Fibroblast of peridontal ligament (primary cell): ENCODE measurements at regions not wholly inside any gene's neighbourhood (a gene's known extent, or its start where the extent isn't known, plus 50 kb on each side); places are given as distances from the start of the nearest gene placed in this dataset.

Experiments used
- DNase-seq: peaks from one replicate; pipeline ENCODE4 v3.0.0-alpha.2; 2010; ENCODE audit errors: extremely low read depth

DNA sequence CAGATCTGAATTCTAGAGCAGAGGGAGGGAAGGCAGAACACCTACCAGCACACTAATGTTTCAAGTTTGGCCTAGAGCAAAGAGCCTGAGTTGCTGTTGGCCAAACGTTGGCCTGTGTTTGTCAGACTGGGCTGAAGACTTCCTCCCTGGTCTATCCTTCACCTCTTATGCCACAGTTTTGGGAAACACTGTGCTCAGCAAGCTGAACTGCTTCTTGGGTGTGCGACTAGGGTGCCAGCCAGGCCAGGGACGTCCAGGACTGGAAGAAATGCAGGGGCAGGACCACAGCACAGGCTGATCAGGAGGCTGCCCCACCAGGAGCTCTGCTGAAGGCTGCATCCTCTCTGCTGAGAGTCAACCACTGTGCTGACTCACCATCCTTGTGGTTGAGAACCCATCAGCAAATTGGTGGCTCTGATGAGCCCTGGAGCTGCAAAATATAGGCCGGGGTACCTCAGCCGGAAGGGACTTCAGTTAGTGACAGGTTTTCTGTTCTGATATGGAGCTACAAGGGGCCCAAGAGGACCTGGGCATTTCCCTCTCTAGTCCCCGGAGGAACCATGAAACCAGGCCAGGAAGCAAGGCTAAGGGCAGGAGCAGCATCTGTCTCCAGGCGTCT, 131.6 kb upstream of the RASGRP1 start:
- peak; percentile 42 for DNase-seq

- no peak for DNase-seq
Measured at GRCh38 chr15:38696790-38697495, 132.3 kb upstream of the RASGRP1 start.

DNA sequence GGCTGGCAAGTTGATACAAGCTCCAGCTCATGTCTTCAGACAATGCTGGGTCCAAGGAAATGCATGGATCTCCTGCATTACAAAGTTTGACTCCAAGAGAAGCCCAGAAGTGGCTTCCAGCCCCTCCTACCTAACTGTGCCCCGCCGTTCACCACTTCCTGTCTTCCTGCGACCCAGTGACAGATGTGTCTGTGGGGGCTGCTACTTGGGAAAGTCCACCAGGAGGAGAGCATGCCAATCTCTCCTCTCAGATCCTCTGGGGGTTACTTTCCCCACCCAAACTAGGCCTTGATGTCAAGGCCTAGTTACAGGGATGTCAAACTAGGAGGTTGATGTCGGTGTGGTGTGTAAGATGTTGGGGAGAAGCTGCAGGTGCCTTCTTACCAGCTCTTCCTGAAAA, 133.6 kb upstream of the RASGRP1 start:
- DNase-seq = no peak

GRCh38 chr15:38699633-38700230, 135.1 kb upstream of the RASGRP1 start:
- DNase-seq = peak; percentile 73

DNA sequence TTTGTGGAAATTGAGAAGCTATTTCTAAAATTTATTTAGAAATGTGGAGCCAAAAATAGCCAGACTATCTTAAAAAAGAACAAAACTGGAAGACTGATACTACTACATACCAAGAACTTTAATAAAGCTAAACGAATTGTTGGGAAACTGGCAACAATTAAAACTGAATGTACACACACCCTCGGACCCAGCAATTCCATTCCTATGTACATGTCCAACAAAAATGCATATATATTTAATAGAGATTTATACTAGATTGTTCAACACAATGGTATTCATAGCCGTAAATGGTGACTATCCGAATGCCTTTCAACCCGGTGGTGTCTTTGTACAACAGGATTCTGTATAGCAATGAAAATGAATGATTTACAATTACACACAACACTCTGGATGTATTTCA, 136.5 kb upstream of the RASGRP1 start:
- DNase-seq = no peak

GRCh38 chr15:38702178-38702912, 137.7 kb upstream of the RASGRP1 start:
- DNase-seq = no peak

DNA sequence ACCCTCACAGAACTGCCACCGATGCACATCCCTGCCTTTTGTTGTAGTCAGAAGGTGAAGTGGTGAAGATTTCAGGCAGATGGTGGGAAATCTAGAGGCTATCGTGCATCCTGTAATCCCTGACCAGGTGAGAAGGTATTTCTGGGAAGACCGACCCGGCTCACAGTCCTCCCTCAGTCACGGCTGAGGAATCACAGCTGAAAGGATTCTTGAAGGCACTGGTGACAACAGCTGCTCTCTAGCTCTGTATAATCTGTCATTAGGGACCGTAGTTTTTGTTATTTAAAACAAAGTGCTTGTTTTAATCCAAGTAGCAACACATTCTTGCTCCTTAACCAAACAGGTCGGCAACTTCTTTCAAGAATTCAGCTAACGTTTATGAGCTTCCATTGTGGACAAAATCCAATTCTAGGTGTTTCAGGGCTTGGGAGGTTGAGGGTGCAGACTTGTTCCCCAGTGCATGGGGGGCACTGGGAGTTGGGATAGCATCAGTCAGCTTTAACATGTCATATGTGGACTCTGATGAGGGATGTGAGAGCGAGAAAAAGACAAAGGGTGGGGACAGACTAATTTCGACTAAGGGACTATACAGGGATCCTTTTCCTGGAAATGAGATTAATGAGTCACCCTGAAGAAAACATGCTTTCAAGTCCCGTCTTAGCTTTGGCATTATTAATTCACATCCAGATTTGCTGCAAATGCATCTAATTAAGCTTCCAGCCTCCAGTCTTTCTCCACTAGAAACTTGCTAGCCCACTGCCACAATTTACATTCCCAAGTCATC, 141.0 kb upstream of the RASGRP1 start:
- no peak for DNase-seq

DNA sequence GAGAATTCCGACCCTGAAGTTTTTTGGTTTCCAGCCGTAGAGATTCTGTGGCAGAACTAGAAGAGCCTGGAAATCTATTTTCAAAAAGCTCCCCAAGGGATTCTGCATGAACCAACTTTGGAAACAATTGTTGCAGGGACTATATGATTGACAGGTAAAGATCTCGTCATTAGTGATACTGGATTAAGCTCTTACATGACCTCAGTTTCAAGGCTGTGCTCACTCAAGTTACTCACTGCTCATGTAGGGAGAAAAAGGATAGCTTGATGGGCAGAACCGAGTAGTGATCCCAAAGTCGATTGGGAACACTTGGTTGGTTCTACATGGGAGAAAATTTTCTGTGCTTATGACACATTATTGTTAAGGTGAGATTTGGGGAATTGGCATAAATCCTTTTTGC, 142.3 kb upstream of the RASGRP1 start:
- no peak for DNase-seq

DNA sequence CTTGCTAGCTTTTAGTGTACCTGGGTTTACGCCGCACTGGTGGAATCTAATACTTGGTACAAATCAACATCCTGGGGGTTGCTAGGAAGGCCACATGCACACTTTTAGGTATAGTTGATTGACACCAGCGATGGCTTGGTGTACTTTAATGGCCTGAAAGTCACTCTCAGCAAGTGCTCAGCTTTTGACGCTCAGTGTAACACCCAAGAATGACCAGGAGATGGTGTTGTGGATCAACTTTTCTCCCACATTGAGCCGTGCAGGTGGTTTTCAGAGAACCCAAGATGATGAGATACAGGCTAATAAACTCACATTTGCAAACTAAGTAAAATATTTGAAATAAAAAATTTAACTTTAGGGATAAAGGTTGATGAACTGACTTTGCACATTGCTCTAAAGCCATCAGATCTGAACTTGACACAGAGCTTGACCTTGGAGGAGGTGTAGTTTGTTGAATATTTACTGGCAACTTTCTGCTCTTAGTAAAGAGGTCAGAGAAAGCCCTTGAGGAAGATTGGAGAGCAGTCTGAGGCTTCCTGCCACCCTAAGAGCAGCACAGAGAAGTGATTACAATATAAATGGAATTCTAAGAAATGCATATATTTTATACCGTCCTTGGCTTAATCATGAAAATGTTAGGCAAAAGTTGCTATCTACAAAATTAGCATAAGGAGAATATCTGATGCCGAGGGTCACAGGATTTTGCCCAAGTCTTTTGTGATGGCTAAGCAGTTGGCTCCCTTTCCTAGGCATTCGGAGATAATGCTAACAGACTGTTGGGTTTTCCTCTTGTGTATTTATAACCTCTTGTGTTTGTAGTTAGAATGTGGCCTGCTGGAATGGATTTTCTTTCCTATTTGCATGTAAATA, 143.4 kb upstream of the RASGRP1 start:
- DNase-seq = peak; percentile 88

GRCh38 chr15:38708672-38709180, 144.1 kb upstream of the RASGRP1 start:
- DNase-seq = peak; percentile 63

- no peak for DNase-seq
Measured at GRCh38 chr15:38709196-38709595, 144.6 kb upstream of the RASGRP1 start.

GRCh38 chr15:38714309-38715072, 149.9 kb upstream of the RASGRP1 start:
- peak; percentile 91 for DNase-seq

GRCh38 chr15:38720893-38721567, 156.4 kb upstream of the RASGRP1 start:
- peak; percentile 46 for DNase-seq

DNA sequence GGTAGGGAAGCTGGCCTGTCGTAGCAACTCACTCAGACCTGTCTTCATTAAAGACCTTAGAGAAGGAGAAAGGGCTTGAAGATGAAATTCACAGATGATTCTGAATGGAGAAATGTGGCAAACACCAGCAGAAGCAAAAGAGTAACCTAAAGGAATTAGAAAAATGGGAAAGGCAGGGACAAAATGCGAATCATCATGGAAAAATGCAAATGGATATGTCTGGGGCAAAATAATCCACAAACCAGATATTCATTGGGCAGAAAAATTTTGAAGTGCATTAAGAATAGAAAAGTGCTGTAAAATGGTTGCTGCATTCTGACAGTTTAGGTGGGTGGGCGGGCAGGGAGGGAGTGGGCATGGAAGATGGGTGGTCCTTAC, 156.9 kb upstream of the RASGRP1 start:
- peak; percentile 66 for DNase-seq

GRCh38 chr15:38722236-38722635, 157.6 kb upstream of the RASGRP1 start:
- no peak for DNase-seq

GRCh38 chr15:38724827-38725226, 160.2 kb upstream of the RASGRP1 start:
- DNase-seq = no peak

- no peak for DNase-seq
Measured at GRCh38 chr15:38726187-38726586, 161.6 kb upstream of the RASGRP1 start.

GRCh38 chr15:38733331-38733730, 168.7 kb upstream of the RASGRP1 start:
- no peak for DNase-seq

DNA sequence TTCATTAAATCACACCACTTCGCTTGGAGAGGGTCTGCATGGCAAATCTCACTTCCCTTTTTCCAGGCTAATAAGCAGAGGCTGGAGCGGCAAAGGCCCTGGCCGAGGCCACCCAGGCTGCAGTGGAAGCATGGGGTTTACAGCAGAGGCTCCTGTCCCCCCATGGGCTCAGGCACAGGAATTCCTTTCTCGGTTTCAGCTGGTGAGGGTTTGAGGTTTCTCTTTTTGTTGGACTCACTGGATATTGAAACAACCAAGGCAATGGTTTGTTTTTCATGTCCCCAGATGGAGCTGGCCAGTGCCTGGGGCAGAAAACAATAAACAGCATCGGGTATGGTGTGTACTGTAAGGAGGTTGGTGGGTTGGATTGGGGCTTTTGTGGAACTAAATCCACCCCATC, 175.6 kb upstream of the RASGRP1 start:
- no peak for DNase-seq
